ENCODE measurements at regions not wholly inside any gene's neighbourhood (a gene's known extent, or its start where the extent isn't known, plus 50 kb on each side); places are given as distances from the start of the nearest gene placed in this dataset.

- no peaks in the 10 kb centered on the region for H3K36me3 ChIP-seq (ENCODE audit: control insufficient read depth, low read length)
These were observed 753.9 kb upstream of the EEF2KMT start for GRCh38 chr16:5851393-5851982.

DNA sequence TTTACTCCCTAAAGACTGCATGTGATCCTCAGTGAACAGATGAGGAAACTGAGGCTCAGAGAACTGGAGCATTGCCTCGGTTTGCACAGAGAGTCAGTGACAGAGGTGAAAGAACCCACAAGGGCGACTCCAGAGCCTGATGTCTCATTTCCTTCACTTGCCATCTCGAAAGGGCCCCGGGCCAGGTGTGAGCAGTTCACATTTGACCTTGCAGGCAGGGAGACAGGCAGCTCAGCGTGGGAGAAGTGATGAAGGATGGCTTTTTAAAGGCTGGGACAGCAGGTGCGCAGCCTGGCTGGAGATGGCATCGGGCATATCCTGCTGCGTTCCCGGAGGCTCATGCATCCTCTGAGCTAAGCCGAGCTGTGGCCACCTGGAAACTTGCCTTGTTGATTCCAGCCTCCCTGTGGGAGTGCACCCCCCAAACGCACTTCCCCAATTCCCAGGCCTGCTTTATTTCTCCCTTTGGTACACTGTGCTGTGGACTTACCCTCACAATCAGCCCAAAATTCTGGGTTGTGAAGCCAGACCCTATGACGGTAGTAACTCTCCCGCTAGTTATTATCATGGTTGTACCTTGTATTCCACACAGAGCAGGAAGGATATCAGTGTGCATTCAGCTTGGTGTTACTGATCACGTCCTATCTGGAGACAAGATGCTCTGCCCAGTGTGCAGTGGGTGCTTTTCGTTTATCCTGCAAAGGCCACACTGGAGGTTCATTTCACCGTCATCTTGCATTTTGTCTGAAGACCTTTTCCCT lies 753.2 kb upstream of the EEF2KMT start:
- H4K20me1 ChIP-seq (ENCODE audit: control insufficient read depth, insufficient read depth, low read depth, low read length): no peaks in the 10 kb centered on the region
- TF ChIP-seq EZH2phosphoT487 (IDR thresholded peaks at IDR 0.05; ENCODE audit: borderline replicate concordance, low read length): no peak
- TF ChIP-seq, protein P1, sequence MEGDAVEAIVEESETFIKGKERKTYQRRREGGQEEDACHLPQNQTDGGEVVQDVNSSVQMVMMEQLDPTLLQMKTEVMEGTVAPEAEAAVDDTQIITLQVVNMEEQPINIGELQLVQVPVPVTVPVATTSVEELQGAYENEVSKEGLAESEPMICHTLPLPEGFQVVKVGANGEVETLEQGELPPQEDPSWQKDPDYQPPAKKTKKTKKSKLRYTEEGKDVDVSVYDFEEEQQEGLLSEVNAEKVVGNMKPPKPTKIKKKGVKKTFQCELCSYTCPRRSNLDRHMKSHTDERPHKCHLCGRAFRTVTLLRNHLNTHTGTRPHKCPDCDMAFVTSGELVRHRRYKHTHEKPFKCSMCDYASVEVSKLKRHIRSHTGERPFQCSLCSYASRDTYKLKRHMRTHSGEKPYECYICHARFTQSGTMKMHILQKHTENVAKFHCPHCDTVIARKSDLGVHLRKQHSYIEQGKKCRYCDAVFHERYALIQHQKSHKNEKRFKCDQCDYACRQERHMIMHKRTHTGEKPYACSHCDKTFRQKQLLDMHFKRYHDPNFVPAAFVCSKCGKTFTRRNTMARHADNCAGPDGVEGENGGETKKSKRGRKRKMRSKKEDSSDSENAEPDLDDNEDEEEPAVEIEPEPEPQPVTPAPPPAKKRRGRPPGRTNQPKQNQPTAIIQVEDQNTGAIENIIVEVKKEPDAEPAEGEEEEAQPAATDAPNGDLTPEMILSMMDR (IDR thresholded peaks at IDR 0.05; ENCODE audit: low read depth, low read length, poor library complexity, severe bottlenecking): no peak
- H3K79me2 ChIP-seq (ENCODE audit: control insufficient read depth, low read length): no peaks in the 10 kb centered on the region
- no peaks in the 10 kb centered on the region for H3K4me1 ChIP-seq (ENCODE audit: control insufficient read depth, low read length)
- no peaks in the 10 kb centered on the region for H3K9me3 ChIP-seq (ENCODE audit: control insufficient read depth, insufficient read depth, low read length)
- H3K4me2 ChIP-seq (ENCODE audit: low read length): no peak overlapping the region
- no peaks in the 10 kb centered on the region for H3F3A ChIP-seq (ENCODE audit: control insufficient read depth, insufficient read depth)
- H3K36me3 ChIP-seq (ENCODE audit: control insufficient read depth, low read length): no peaks in the 10 kb centered on the region
- no peak overlapping the region for H3K27ac ChIP-seq (ENCODE audit: low read depth, low read length)
- no peak overlapping the region for H3K4me3 ChIP-seq (ENCODE audit: low read length)
- H3K9me2 ChIP-seq (replicated peaks; ENCODE audit: control insufficient read depth, low read length): no peaks in the 10 kb centered on the region
- no peaks in the 10 kb centered on the region for H3K27me3 ChIP-seq (ENCODE audit: control insufficient read depth, low read length)

More at GRCh38 chr16:5851393-5851982, 753.9 kb upstream of the EEF2KMT start:
- H4K20me1 ChIP-seq (ENCODE audit: control insufficient read depth, insufficient read depth, low read depth, low read length): no peaks in the 10 kb centered on the region
- no peaks in the 10 kb centered on the region for H3F3A ChIP-seq (ENCODE audit: control insufficient read depth, insufficient read depth)
- no peaks in the 10 kb centered on the region for H3K4me1 ChIP-seq (ENCODE audit: control insufficient read depth, low read length)
- H3K27ac ChIP-seq (ENCODE audit: low read depth, low read length): no peak overlapping the region
- no peaks in the 10 kb centered on the region for H3K79me2 ChIP-seq (ENCODE audit: control insufficient read depth, low read length)
- H3K4me2 ChIP-seq (ENCODE audit: low read length): no peak overlapping the region
- TF ChIP-seq, protein P1 (IDR thresholded peaks at IDR 0.05; ENCODE audit: low read depth, low read length, poor library complexity, severe bottlenecking): no peak
- no peak for TF ChIP-seq EZH2phosphoT487 (IDR thresholded peaks at IDR 0.05; ENCODE audit: borderline replicate concordance, low read length)
- no peaks in the 10 kb centered on the region for H3K9me2 ChIP-seq (replicated peaks; ENCODE audit: control insufficient read depth, low read length)
- no peaks in the 10 kb centered on the region for H3K27me3 ChIP-seq (ENCODE audit: control insufficient read depth, low read length)
- H3K9me3 ChIP-seq (ENCODE audit: control insufficient read depth, insufficient read depth, low read length): no peaks in the 10 kb centered on the region
- no peak overlapping the region for H3K4me3 ChIP-seq (ENCODE audit: low read length)

DNA sequence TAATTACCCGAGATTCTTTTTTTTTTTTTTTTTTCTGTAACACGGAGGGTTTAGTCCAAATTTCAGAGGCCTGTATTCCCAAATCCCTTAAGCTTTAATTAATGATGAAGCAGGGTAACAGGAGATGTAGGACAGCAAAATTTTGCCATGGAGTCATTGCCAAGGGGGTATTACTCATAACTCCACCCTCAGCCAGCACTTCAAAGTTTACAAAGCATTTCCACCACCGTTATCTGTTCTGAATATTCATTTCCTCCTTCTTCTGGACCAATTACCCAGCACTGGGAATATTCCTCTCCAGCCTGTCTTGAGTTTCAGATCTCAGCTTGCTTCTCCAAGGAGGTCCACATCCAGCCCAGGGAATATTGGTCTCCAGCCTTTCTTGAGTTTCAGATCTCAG lies 747.5 kb upstream of the EEF2KMT start:
- no peaks in the 10 kb centered on the region for H3K79me2 ChIP-seq (ENCODE audit: control insufficient read depth, low read length)
- H3K27ac ChIP-seq (ENCODE audit: low read depth, low read length): no peak overlapping the region
- H3K9me2 ChIP-seq (replicated peaks; ENCODE audit: control insufficient read depth, low read length): no peaks in the 10 kb centered on the region
- H3K27me3 ChIP-seq (ENCODE audit: control insufficient read depth, low read length): no peaks in the 10 kb centered on the region
- no peak overlapping the region for H3K4me3 ChIP-seq (ENCODE audit: low read length)
- no peak overlapping the region for H3K4me2 ChIP-seq (ENCODE audit: low read length)
- TF ChIP-seq, protein P1 (IDR thresholded peaks at IDR 0.05; ENCODE audit: low read depth, low read length, poor library complexity, severe bottlenecking): no peak
- no peak for TF ChIP-seq EZH2phosphoT487 (IDR thresholded peaks at IDR 0.05; ENCODE audit: borderline replicate concordance, low read length)
- no peaks in the 10 kb centered on the region for H3F3A ChIP-seq (ENCODE audit: control insufficient read depth, insufficient read depth)
- H3K36me3 ChIP-seq (ENCODE audit: control insufficient read depth, low read length): no peaks in the 10 kb centered on the region
- no peaks in the 10 kb centered on the region for H4K20me1 ChIP-seq (ENCODE audit: control insufficient read depth, insufficient read depth, low read depth, low read length)
- H3K9me3 ChIP-seq (ENCODE audit: control insufficient read depth, insufficient read depth, low read length): no peaks in the 10 kb centered on the region
- no peaks in the 10 kb centered on the region for H3K4me1 ChIP-seq (ENCODE audit: control insufficient read depth, low read length)
